ENCODE measurements at regions not wholly inside any gene's neighbourhood (a gene's known extent, or its start where the extent isn't known, plus 50 kb on each side); places are given as distances from the start of the nearest gene placed in this dataset.

GRCh38 chr15:39434163-39434562 is 146.7 kb upstream of the THBS1 start:
- TF ChIP-seq POLR2A (IDR thresholded peaks at IDR 0.05) (no peak), CTCF (IDR thresholded peaks at IDR 0.05 in 8 of 11, conservative IDR thresholded peaks at IDR 0.05 in 3 of 11) (no peak)

All from spleen (tissue), 7 donors.